AG09309 (cell line): ENCODE measurements at regions not wholly inside any gene's neighbourhood (a gene's known extent, or its start where the extent isn't known, plus 50 kb on each side); places are given as distances from the start of the nearest gene placed in this dataset.

Source experiments
- DNase-seq: peaks from one replicate; pipeline ENCODE4 v3.0.0-alpha.2; 2010; ENCODE audit warnings: low read depth
- H3K4me3 ChIP-seq: 2 replicates; pipeline ENCODE4 v1.5.1; 2011; ENCODE audit warnings: mild to moderate bottlenecking, low read depth, low read length, moderate library complexity; ENCODE audit not compliant: control insufficient read depth
- CTCF ChIP-seq: IDR thresholded peaks from 2 replicates; pipeline ENCODE4 v1.5.1; 2011; ENCODE audit warnings: mild to moderate bottlenecking, low read depth, low read length, inconsistent platforms; ENCODE audit not compliant: insufficient read depth, control insufficient read depth; ENCODE audit errors: missing control alignments

GRCh38 chr11:15653191-15653710 lies 538.5 kb downstream of the INSC start:
- H3K4me3 ChIP-seq: no peak overlapping the region
- no peak for TF ChIP-seq CTCF
- DNase-seq: no peak

DNA sequence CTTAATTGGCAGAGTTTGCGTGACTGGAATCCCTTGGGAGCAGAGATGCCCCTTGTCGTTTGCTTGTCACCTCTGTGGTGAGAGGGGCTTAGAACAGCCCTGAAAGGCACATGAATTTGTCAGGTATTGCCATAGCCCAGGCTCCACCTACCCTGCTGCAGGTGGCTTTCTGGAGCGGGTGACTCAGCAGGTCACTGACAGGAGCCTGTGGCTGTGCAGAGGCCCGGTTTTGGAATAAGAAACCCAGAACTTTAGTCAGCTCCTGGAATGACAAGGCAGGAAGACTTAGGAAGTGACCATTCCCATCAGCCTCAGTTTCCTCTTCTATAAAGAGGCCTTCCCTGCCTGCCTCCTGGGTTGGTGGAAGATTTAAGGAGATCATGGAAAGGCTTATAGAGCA lies 539.7 kb downstream of the INSC start:
- H3K4me3 ChIP-seq: no peak overlapping the region
- TF ChIP-seq CTCF: no peak

DNA sequence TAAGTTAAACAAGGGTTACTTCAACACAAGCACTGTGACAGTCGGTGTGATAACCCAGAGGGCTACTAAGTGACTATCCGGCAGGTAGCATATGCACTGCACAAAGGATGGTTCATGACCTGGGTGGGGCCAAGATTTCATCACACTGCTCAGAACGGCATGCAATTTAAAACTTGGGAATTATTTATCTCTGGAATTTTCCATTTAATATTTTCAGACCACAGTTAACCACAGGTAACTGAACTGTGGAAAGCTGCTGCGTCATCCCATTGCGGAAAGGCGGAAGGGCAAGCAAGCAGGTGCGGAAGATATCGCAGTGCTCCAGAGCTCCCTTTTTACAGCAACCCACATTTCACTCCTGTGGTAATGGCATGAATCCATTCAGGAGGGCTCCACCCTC lies 540.8 kb downstream of the INSC start:
- H3K4me3 ChIP-seq: no peak overlapping the region
- no peak for TF ChIP-seq CTCF
- no peak for DNase-seq

More for the DNA sequence above, 539.7 kb downstream of the INSC start:
- no peak for DNase-seq

- no peak overlapping the region for H3K4me3 ChIP-seq
- no peak for TF ChIP-seq CTCF
- no peak for DNase-seq
These were observed 542.5 kb downstream of the INSC start for GRCh38 chr11:15657264-15657663.

GRCh38 chr11:15660496-15660895 lies 545.8 kb downstream of the INSC start:
- no peak overlapping the region for H3K4me3 ChIP-seq
- no peak for TF ChIP-seq CTCF
- DNase-seq: no peak

- TF ChIP-seq CTCF: no peak
- no peak overlapping the region for H3K4me3 ChIP-seq
- no peak for DNase-seq
These were observed 547.6 kb downstream of the INSC start for GRCh38 chr11:15662285-15662684.

- DNase-seq: no peak
- no peak for TF ChIP-seq CTCF
- no peak overlapping the region for H3K4me3 ChIP-seq
These were observed 549.1 kb downstream of the INSC start for GRCh38 chr11:15663777-15664218.
